ENCODE measurements at regions not wholly inside any gene's neighbourhood (a gene's known extent, or its start where the extent isn't known, plus 50 kb on each side); places are given as distances from the start of the nearest gene placed in this dataset.
"Not testable (repeated sequence)": the region's sequence is repeated elsewhere in the genome, so short reads cannot be mapped to it uniquely, and the experiment has no call there.

DNA sequence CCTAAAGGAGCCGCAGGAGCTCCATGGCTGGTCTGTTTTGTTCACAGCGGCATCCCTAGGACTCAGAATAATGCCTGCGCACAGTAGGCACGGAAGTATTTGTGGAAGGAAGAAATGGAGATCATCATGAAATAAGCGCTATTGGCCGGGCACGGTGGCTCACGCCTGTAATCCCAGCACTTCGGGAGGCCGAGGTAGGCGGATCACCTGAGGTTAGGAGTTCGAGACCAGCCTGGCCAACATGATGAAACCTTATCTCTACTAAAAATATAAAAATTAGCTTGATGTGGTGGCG is 175.5 kb upstream of the CIBAR2 start:
- TF ChIP-seq, protein P1, sequence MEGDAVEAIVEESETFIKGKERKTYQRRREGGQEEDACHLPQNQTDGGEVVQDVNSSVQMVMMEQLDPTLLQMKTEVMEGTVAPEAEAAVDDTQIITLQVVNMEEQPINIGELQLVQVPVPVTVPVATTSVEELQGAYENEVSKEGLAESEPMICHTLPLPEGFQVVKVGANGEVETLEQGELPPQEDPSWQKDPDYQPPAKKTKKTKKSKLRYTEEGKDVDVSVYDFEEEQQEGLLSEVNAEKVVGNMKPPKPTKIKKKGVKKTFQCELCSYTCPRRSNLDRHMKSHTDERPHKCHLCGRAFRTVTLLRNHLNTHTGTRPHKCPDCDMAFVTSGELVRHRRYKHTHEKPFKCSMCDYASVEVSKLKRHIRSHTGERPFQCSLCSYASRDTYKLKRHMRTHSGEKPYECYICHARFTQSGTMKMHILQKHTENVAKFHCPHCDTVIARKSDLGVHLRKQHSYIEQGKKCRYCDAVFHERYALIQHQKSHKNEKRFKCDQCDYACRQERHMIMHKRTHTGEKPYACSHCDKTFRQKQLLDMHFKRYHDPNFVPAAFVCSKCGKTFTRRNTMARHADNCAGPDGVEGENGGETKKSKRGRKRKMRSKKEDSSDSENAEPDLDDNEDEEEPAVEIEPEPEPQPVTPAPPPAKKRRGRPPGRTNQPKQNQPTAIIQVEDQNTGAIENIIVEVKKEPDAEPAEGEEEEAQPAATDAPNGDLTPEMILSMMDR (conservative IDR thresholded peaks at IDR 0.05; ENCODE audit: low read depth, low read length) = not testable (repeated sequence)
- not testable (repeated sequence) for TF ChIP-seq RFX5 (IDR thresholded peaks at IDR 0.05; ENCODE audit: low read depth, low read length); BHLHE40 (IDR thresholded peaks at IDR 0.05; ENCODE audit: low read depth, low read length); RAD21 (IDR thresholded peaks at IDR 0.05; ENCODE audit: low read length); POLR2A (IDR thresholded peaks at IDR 0.05; ENCODE audit: low read depth, low read length); NFE2L2 (IDR thresholded peaks at IDR 0.05; ENCODE audit: low read depth, low read length); MAFK (IDR thresholded peaks at IDR 0.05; ENCODE audit: low read depth, low read length); RCOR1 (IDR thresholded peaks at IDR 0.05; ENCODE audit: insufficient replicate concordance, low read length); MXI1 (IDR thresholded peaks at IDR 0.05; ENCODE audit: borderline replicate concordance, low read depth, low read length); MAZ (IDR thresholded peaks at IDR 0.05; ENCODE audit: borderline replicate concordance, low read depth, low read length); FOS (IDR thresholded peaks at IDR 0.05; ENCODE audit: low read depth, low read length); SMC3 (IDR thresholded peaks at IDR 0.05; ENCODE audit: low read depth, low read length); CEBPB (IDR thresholded peaks at IDR 0.05; ENCODE audit: low read depth, low read length)
- TF ChIP-seq, protein P2, sequence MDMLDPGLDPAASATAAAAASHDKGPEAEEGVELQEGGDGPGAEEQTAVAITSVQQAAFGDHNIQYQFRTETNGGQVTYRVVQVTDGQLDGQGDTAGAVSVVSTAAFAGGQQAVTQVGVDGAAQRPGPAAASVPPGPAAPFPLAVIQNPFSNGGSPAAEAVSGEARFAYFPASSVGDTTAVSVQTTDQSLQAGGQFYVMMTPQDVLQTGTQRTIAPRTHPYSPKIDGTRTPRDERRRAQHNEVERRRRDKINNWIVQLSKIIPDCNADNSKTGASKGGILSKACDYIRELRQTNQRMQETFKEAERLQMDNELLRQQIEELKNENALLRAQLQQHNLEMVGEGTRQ (IDR thresholded peaks at IDR 0.05; ENCODE audit: low read depth, low read length) = not testable (repeated sequence)

Measured in IMR-90 (cell line).